ENCODE measurements at regions not wholly inside any gene's neighbourhood (a gene's known extent, or its start where the extent isn't known, plus 50 kb on each side); places are given as distances from the start of the nearest gene placed in this dataset.

DNA sequence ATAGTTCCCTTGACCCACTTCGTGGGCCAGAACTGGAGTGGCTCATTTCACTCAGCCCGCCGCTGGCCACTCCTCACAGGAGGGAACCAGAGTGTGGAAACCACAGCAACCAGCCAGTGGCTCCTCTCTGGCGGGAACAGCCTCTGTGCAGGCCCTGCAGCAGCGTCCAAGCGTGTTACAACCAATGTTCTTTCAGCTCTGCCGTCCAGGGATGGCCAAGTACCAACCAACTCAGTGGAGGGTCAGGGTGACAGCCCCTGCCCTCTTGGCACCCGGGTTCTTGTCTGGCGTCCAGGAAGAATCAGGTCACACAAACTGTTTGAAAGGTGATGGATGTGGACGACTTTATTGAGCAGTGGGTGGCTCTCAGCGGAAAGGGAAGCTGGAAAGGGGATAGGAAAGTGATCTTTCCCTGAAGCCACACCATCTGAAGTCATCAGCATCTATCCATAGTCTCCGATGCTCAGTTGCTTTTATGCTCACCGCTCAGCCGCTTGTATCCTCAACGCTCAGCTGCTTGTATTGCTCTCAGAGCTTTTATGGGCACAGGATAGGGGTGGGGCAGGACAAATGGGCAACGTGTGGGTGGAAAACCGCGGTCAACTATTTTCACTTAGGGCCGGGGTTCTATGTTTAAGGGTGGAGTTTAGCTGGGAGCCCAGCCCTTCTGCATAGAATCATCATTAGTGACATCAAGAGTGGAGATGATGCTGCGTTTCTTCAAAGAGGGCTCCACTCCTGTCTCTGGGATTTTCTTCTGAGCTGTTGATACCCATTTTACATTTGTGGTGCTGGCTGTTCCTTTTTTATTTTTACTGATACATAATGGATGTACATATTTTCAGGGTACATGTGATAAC, 250.2 kb downstream of the RRAGC start:
- Mint-ChIP-seq H3K27ac (ENCODE audit: unreplicated experiment) (no peak overlapping the region), H3K36me3 (ENCODE audit: unreplicated experiment) (no peaks in the 10 kb centered on the region), H3K27me3 (ENCODE audit: unreplicated experiment) (peaks cover 11% of the 10 kb centered on the region), H3K9me3 (ENCODE audit: unreplicated experiment) (no peaks in the 10 kb centered on the region), H3K4me3 (ENCODE audit: unreplicated experiment) (no peak overlapping the region), H3K4me1 (ENCODE audit: unreplicated experiment) (peaks cover 9% of the 10 kb centered on the region)
- TF ChIP-seq, protein P1, sequence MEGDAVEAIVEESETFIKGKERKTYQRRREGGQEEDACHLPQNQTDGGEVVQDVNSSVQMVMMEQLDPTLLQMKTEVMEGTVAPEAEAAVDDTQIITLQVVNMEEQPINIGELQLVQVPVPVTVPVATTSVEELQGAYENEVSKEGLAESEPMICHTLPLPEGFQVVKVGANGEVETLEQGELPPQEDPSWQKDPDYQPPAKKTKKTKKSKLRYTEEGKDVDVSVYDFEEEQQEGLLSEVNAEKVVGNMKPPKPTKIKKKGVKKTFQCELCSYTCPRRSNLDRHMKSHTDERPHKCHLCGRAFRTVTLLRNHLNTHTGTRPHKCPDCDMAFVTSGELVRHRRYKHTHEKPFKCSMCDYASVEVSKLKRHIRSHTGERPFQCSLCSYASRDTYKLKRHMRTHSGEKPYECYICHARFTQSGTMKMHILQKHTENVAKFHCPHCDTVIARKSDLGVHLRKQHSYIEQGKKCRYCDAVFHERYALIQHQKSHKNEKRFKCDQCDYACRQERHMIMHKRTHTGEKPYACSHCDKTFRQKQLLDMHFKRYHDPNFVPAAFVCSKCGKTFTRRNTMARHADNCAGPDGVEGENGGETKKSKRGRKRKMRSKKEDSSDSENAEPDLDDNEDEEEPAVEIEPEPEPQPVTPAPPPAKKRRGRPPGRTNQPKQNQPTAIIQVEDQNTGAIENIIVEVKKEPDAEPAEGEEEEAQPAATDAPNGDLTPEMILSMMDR (IDR thresholded peaks at IDR 0.05): no peak
- DNase-seq (ENCODE audit: extremely low spot score, unreplicated experiment): peak; percentile 75

DNA sequence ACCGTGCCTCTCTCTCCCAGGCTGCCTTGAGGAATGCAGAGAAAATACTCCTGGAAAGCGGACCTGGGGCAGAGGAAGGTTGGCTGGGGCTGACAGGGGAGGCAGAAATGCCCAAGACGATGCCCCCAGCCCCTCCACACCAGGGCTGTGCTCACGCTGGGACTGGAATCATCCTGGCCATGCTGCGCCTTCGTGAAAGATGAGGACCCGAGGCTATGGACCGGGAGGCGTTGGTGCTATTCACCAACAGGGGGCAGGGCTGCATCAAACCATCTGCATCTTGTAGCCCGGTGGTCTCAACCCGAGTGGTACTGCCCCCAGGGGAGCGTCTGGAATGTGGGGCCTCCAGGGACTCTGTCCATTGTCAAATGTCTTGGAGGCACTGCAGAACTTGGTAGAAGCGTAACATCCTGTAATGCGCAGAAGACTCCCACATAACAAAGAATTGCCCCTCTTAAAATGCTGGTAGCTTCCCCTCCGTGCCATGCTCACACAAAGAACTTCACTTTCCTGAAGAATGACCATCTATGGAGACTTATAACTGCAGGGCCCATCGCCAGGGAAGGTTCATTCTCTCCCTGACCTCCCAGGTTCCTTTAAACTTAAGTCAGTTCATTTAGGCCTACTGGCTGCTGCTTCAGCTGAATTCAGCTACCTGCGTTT, 251.2 kb downstream of the RRAGC start:
- TF ChIP-seq, protein P1 (IDR thresholded peaks at IDR 0.05): peak; percentile 53
- Mint-ChIP-seq H3K27me3 (ENCODE audit: unreplicated experiment) (peaks cover 11% of the 10 kb centered on the region), H3K4me3 (ENCODE audit: unreplicated experiment) (no peak overlapping the region), H3K4me1 (ENCODE audit: unreplicated experiment) (peaks cover 7% of the 10 kb centered on the region), H3K36me3 (ENCODE audit: unreplicated experiment) (no peaks in the 10 kb centered on the region), H3K9me3 (ENCODE audit: unreplicated experiment) (no peaks in the 10 kb centered on the region), H3K27ac (ENCODE audit: unreplicated experiment) (no peak overlapping the region)
- peak; percentile 77 for DNase-seq (ENCODE audit: extremely low spot score, unreplicated experiment)

DNA sequence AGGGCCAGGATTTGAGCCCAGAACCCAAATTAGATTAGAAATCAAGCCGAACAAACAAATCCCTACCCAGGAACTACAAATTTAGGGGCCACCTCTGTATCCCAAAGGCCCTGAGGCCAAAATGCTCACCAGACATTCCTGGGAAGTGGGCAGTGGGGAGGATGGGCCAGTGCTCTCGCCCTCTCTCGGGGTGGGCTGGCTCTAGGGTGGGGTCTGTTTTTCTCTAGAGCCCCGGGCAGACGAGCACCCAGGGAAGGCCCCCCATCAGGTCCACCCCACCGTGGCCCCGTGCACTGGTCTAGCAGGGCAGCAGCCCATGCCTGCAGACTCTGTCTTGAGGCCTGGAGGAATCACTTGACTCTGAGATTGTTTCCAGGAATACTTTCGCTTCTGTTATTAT, 252.0 kb downstream of the RRAGC start:
- Mint-ChIP-seq H3K36me3 (ENCODE audit: unreplicated experiment) (no peaks in the 10 kb centered on the region), H3K4me3 (ENCODE audit: unreplicated experiment) (no peak overlapping the region), H3K4me1 (ENCODE audit: unreplicated experiment) (peaks cover 7% of the 10 kb centered on the region), H3K27me3 (ENCODE audit: unreplicated experiment) (peaks cover 11% of the 10 kb centered on the region), H3K9me3 (ENCODE audit: unreplicated experiment) (no peaks in the 10 kb centered on the region), H3K27ac (ENCODE audit: unreplicated experiment) (no peak overlapping the region)
- TF ChIP-seq, protein P1 (IDR thresholded peaks at IDR 0.05): no peak
- peak; percentile 63 for DNase-seq (ENCODE audit: extremely low spot score, unreplicated experiment)

DNA sequence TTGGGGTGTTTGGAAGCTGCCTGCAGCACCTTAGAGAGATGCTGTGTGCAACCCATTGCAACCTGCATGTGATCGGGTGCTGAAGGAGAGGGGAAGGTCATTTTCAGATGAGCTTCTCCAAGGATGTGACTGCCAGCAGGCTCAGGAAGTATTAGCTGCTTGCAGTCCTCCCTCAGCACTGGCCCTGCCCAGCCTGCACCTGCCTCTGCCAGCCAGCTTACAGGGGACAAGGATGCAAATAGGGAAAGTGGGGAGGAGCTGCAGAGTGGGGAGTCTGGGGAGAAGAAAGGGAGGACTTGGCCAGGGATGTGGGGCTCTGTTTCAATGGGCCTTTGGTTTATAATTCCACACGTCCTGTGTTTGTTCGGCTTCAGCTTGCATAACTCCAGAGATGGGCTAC, 254.5 kb downstream of the RRAGC start:
- no peak overlapping the region for H3K27ac Mint-ChIP-seq (ENCODE audit: unreplicated experiment)
- H3K27me3 Mint-ChIP-seq (ENCODE audit: unreplicated experiment): peaks cover 7% of the 10 kb centered on the region
- peaks cover 7% of the 10 kb centered on the region for H3K4me1 Mint-ChIP-seq (ENCODE audit: unreplicated experiment)
- DNase-seq (ENCODE audit: extremely low spot score, unreplicated experiment): peak; percentile 71
- H3K9me3 Mint-ChIP-seq (ENCODE audit: unreplicated experiment): no peaks in the 10 kb centered on the region
- no peaks in the 10 kb centered on the region for H3K36me3 Mint-ChIP-seq (ENCODE audit: unreplicated experiment)
- no peak overlapping the region for H3K4me3 Mint-ChIP-seq (ENCODE audit: unreplicated experiment)
- TF ChIP-seq, protein P1 (IDR thresholded peaks at IDR 0.05): no peak

DNA sequence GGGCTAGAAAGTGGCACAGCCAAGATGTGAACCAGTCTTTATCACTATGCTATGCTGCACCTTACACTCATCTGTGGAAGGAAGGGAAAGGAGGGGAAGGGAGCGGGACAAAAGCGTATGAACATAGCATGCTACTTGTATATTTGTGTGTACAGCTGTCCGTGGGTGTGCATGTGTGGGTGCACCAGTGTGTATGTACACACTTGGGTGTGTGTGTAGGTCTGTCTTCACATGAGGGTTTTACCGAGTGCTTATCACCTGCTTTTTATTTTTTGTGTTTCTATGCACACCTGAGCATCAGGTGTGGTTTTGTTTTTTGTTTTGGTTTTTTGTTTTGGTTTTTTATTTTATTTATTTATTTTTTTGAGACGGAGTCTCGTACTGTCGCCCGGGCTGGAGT, 255.7 kb downstream of the RRAGC start:
- Mint-ChIP-seq H3K27me3 (ENCODE audit: unreplicated experiment) (peaks cover 7% of the 10 kb centered on the region), H3K4me1 (ENCODE audit: unreplicated experiment) (peaks cover 7% of the 10 kb centered on the region), H3K36me3 (ENCODE audit: unreplicated experiment) (no peaks in the 10 kb centered on the region), H3K9me3 (ENCODE audit: unreplicated experiment) (no peaks in the 10 kb centered on the region), H3K27ac (ENCODE audit: unreplicated experiment) (no peak overlapping the region), H3K4me3 (ENCODE audit: unreplicated experiment) (no peak overlapping the region)
- TF ChIP-seq, protein P1 (IDR thresholded peaks at IDR 0.05): no peak
- DNase-seq (ENCODE audit: extremely low spot score, unreplicated experiment): peak; percentile 7

All from osteocyte (in vitro differentiated cells).